ENCODE measurements at regions not wholly inside any gene's neighbourhood (a gene's known extent, or its start where the extent isn't known, plus 50 kb on each side); places are given as distances from the start of the nearest gene placed in this dataset.

DNA sequence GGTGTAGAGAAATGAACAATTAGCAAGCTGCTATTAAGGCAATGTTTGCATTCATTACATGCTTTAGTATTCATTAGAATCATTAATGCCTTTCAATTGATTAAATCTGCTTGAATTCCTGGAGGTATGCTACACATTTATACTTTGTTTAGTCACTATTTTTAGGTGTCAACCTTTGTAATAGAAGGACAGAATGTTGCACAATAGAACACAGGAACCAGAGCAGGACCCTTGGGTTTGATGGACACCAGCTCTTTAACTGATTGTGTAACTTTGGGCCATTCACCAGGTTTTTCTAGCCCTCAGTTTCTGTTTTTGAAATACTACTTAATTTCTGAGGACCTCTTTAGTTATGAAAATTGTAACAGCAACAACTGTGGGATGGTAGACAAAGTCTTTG lies 317.6 kb upstream of the UMPS start:
- Histone ChIP-seq H3K27me3 (no peaks in the 10 kb centered on the region), H3K4me3 (no peak overlapping the region), H3K4me1 (no peaks in the 10 kb centered on the region), H3K9me3 (no peaks in the 10 kb centered on the region), H3K27ac (no peak overlapping the region), H3K36me3 (no peaks in the 10 kb centered on the region)
- DNase-seq, result no peak
- TF ChIP-seq, protein P1, sequence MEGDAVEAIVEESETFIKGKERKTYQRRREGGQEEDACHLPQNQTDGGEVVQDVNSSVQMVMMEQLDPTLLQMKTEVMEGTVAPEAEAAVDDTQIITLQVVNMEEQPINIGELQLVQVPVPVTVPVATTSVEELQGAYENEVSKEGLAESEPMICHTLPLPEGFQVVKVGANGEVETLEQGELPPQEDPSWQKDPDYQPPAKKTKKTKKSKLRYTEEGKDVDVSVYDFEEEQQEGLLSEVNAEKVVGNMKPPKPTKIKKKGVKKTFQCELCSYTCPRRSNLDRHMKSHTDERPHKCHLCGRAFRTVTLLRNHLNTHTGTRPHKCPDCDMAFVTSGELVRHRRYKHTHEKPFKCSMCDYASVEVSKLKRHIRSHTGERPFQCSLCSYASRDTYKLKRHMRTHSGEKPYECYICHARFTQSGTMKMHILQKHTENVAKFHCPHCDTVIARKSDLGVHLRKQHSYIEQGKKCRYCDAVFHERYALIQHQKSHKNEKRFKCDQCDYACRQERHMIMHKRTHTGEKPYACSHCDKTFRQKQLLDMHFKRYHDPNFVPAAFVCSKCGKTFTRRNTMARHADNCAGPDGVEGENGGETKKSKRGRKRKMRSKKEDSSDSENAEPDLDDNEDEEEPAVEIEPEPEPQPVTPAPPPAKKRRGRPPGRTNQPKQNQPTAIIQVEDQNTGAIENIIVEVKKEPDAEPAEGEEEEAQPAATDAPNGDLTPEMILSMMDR (IDR thresholded peaks at IDR 0.05), result no peak
- TF ChIP-seq POLR2A (IDR thresholded peaks at IDR 0.05), result no peak

DNA sequence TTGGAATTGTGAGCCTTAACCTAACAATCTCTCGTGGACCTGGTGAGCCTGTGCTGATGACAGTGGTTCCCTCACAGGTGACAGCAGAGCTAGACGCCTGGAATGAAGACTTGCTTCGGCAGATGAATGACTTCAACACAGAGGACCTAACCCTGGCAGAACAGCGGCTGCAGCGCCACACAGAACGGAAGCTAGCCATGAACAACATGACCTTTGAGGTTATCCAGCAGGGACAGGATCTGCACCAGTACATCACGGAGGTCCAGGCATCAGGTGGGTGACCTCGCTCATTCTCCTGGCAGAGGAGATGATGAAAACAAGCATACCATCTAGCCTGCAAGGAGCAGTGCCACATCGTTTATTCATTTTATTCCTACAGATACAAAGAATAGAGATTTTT lies 316.9 kb upstream of the UMPS start:
- H3K4me3 ChIP-seq, result no peak overlapping the region
- no peak for DNase-seq
- H3K27ac ChIP-seq, result no peak overlapping the region
- H3K9me3 ChIP-seq, result no peaks in the 10 kb centered on the region
- no peaks in the 10 kb centered on the region for H3K27me3 ChIP-seq
- no peaks in the 10 kb centered on the region for H3K36me3 ChIP-seq
- no peaks in the 10 kb centered on the region for H3K4me1 ChIP-seq
- no peak for TF ChIP-seq POLR2A (IDR thresholded peaks at IDR 0.05)
- TF ChIP-seq, protein P1 (IDR thresholded peaks at IDR 0.05), result no peak

DNA sequence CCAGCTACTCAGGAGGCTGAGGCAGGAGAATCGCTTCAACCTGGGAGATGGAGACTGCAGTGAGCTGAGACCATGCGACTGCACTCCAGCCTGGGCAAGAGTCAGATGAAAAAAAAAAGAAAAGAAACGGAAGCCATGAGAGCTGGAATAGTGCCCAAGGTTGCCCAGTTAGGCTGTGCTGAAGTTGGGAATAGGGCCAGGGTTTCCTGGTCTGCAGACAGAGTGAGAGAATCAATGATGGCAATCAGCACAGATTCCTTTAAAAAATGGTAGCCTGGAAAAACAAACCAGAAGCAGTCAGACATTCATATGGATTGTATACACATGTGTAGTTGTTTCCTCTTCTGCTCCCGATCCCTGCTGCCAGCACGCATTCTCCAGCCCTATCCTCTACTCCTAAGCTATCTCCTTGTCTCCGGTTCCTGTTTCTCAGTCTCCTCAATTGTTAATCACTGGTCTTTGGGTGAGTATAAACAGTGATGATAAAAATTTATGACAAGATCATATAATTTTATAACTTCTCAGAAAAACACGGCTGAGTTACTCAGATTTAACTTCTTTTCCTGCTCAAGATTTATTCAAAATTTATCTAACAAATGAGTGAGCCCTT lies 316.2 kb upstream of the UMPS start:
- Histone ChIP-seq H3K27ac (peak overlapping the region in 1 of 4 donors; percentile 37), H3K4me1 (no peaks in the 10 kb centered on the region), H3K36me3 (no peaks in the 10 kb centered on the region), H3K9me3 (no peaks in the 10 kb centered on the region), H3K27me3 (no peaks in the 10 kb centered on the region), H3K4me3 (no peak overlapping the region)
- DNase-seq, result peak in 1 of 3 donors; percentile 49
- no peak for TF ChIP-seq POLR2A (IDR thresholded peaks at IDR 0.05)
- TF ChIP-seq, protein P1 (IDR thresholded peaks at IDR 0.05), result no peak

DNA sequence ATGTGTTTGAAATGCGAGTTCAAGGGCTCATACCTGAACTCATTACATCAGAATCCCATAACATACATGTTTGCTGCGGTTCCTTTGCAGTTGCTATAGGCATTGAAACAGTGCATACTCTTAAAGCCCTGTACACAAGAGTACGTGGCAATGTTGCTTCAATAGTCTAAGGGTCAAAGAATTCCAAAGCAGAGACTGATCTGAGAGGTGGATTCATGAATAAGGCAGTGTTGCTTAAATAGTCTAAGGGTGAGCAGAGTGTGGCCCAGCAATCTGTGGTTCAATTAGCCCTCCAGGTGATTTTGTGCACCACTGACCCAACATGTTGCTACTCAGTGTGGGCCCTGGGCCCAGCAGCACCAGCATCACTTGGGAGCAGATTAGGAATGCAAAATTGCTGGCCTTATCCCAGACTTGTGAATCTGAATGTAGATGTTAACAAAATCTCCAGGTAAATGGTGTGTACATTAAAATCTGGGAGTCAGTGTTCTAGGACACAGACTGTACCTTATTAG lies 314.7 kb upstream of the UMPS start:
- no peak for DNase-seq
- TF ChIP-seq POLR2A (IDR thresholded peaks at IDR 0.05), result no peak
- TF ChIP-seq, protein P1 (IDR thresholded peaks at IDR 0.05), result no peak
- H3K27ac ChIP-seq, result no peak overlapping the region
- no peaks in the 10 kb centered on the region for H3K27me3 ChIP-seq
- no peaks in the 10 kb centered on the region for H3K9me3 ChIP-seq
- no peaks in the 10 kb centered on the region for H3K4me1 ChIP-seq
- H3K36me3 ChIP-seq, result no peaks in the 10 kb centered on the region
- H3K4me3 ChIP-seq, result no peak overlapping the region

DNA sequence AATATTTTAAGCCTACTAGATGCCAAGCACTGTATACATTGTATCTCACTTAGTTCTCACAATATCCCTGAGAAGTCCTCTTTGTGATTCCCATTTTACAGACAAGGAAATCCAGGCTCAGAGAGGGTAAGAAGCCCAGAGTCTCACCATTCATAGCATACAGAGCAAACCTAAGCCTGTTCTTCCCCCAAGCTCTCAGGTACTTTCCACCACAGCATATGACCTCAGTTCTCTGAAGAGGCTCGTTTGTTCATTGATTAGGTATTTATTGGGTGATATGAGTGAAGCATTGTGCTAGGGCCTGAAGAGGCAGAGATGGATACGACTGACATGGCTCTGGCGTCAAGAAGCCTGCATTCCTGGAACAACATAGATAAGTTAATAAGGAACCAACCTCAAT lies 310.9 kb upstream of the UMPS start:
- no peak overlapping the region for H3K4me3 ChIP-seq
- H3K4me1 ChIP-seq, result no peaks in the 10 kb centered on the region
- no peaks in the 10 kb centered on the region for H3K36me3 ChIP-seq
- no peak for TF ChIP-seq POLR2A (IDR thresholded peaks at IDR 0.05)
- TF ChIP-seq, protein P1 (IDR thresholded peaks at IDR 0.05), result no peak
- DNase-seq, result no peak
- no peak overlapping the region for H3K27ac ChIP-seq
- no peaks in the 10 kb centered on the region for H3K27me3 ChIP-seq
- H3K9me3 ChIP-seq, result no peaks in the 10 kb centered on the region

DNA sequence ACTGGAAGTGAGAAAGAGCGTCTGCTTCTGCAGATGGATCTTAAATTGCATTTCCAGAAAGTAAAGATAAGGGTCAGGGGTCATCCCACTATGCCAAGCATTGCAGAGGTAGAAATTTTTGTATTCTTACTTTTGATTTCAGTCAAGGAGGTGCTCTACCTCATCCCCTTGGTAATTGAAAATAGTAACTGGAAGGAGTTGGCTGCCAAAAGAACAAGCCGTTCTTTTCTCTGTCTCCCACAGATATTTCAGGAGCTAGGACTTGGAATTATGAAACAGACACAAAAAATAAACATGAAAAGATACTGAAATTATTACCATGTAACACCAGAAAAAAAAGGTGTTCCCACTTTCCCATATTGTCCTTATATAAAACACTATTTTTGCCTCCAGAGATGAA lies 309.9 kb upstream of the UMPS start:
- Histone ChIP-seq H3K27ac (no peak overlapping the region), H3K36me3 (no peaks in the 10 kb centered on the region), H3K4me3 (no peak overlapping the region), H3K4me1 (no peaks in the 10 kb centered on the region), H3K9me3 (no peaks in the 10 kb centered on the region), H3K27me3 (no peaks in the 10 kb centered on the region)
- TF ChIP-seq, protein P1 (IDR thresholded peaks at IDR 0.05), result no peak
- no peak for TF ChIP-seq POLR2A (IDR thresholded peaks at IDR 0.05)
- DNase-seq, result no peak

Measured in Peyer's patch (tissue), 4 donors.